GM21526 (cell line): ENCODE measurements at regions not wholly inside any gene's neighbourhood (a gene's known extent, or its start where the extent isn't known, plus 50 kb on each side); places are given as distances from the start of the nearest gene placed in this dataset.

ENCODE experiments used
- ATAC-seq: cut with Tn5 transposase; IDR thresholded peaks from one replicate; pipeline ENCODE4 v1.9.1; 2021; ENCODE audit warnings: moderate library complexity; ENCODE audit not compliant: unreplicated experiment, low FRiP score

- no peak for ATAC-seq
Observed at GRCh38 chr20:48198929-48199451, 413.7 kb upstream of the SULF2 start.

GRCh38 chr20:48197066-48197465 is 411.8 kb upstream of the SULF2 start:
- ATAC-seq, result no peak

GRCh38 chr20:48196486-48196885 is 411.2 kb upstream of the SULF2 start:
- no peak for ATAC-seq

- no peak for ATAC-seq
Observed at GRCh38 chr20:48196001-48196400, 410.7 kb upstream of the SULF2 start.

DNA sequence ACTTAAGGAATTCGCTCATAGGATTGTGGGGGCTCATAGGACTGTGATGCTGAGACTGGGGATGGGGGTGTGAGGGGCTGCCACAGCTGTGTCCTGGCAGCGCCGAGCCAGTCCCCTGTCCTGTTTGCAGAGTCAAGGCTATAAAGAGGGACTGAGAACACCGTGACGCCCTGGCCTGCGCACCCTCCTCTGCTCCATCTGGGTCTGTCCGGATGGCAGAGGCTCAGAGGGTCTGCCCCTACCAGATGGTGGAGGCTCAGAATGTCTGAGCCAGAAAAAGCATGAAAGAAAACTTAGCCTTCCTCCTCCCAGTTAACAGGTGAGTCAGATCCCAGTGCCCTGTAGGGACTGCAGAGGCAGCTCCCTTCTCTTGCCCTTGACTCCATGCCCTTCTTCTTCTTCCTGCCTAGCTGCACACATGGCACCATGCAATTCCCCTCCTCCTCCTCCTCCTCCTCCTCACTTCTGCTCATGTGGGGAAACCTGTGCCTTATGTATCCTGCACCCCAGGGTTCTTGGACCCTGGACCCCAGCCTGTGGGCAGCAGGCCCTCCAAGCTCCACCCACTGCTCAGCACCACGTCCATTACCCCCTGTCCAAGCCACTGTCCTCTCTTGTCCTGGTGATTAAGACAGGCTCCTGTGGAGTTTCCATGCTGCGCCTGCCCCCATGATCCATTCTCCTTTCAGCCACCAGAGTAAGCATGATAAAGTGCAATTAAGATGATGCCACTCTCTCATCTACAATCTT is 410.0 kb upstream of the SULF2 start:
- no peak for ATAC-seq

DNA sequence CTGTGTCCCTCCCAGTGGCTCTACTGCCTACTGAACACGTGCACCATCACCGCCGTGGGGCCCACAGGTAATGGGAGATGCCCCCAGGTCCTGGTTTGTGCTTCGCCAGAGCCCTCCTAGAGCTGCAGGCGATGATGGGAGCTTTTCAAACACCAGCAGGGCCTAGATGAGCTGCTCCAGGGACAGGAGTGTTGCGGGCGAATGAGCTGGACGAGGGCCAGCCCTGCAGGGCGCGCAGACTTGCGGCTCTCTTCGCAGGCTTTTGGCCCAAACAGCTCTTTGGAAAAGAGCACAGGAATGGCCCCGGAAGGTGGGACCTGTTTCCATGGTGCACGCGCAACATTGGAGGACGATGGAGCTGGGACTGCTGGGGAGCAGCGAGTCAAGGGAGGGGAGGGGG is 409.3 kb upstream of the SULF2 start:
- ATAC-seq, result no peak

- ATAC-seq, result no peak
Observed at GRCh38 chr20:48193627-48194425, 408.5 kb upstream of the SULF2 start.

DNA sequence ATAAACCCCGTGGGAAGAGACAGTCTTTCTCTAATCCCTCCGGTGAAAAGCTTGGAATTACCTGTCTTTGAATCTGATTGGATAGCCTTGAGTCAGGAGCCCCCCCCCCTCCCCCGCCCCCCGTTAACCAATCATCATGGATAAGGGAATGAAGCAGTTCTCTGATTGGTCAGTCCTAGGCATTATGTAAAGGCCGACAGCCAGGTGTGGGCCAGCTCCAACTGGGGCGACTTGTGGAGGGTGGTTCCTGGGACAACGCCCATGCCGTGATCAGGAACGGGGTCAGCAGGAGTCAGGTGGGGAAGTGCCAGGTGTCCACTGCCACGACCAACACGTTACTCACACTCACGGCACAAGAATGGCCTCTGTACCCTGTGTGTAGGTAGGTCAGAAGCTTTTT is 406.8 kb upstream of the SULF2 start:
- ATAC-seq, result no peak

DNA sequence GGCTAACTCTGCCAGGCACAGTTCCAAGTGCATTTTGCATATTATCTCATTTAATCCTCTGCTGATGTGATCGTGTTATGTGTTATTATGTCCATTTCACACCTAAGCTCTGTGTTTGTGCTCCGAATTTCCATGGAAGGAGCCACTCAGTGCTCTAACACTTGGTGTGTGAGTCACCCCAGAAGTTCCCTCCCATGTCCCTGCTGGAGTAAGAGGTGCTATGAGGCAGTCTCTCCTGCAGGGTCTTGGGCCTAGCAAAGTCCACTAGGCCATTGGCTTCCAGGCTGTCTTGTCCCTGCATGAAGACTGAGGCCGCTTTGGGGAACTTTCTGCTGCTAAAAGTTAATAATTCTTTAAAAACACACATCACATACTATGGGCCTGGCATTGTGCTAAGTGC is 405.9 kb upstream of the SULF2 start:
- no peak for ATAC-seq

- no peak for ATAC-seq
Observed at GRCh38 chr20:48190757-48191156, 405.5 kb upstream of the SULF2 start.

GRCh38 chr20:48189181-48189580 is 403.9 kb upstream of the SULF2 start:
- ATAC-seq, result no peak

GRCh38 chr20:48187851-48188250 is 402.6 kb upstream of the SULF2 start:
- ATAC-seq, result no peak

DNA sequence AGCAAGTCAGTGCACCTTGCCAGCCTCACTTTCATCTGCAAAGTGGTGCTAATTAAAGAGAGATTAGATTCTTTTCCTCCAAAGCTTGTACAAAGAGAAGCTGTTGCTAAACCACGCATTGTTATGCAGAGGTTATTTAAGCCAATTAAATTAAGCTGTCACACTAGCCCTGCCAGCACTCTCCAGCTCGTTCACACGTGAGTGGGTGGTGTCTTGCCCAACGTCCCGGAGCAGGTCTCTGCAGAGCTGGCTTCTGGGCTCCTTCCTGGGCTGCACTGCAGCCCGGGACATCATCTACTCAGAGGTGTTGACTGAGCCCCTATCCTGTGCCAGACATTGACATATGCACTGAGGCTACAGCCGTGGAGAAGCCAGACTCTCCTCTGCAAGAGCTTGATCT is 401.6 kb upstream of the SULF2 start:
- ATAC-seq, result no peak

DNA sequence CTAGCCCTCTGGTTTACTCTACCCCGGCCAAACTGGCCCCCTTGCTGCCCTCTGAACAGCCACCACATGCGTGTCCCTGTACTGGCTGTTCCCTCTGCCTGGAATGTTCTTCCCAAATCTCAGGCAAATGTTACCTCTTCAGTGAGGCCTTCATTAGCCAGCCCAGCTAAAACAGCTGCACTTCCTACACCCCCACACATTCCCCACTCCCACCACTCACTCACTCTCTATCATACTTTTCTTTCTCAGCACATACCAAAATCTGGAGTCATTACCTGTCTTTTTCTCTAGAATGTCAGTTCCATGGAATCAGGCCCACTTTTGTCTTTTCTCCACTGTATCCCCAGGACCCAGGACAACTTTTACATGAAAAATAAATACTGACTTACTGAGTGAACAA is 401.2 kb upstream of the SULF2 start:
- no peak for ATAC-seq

DNA sequence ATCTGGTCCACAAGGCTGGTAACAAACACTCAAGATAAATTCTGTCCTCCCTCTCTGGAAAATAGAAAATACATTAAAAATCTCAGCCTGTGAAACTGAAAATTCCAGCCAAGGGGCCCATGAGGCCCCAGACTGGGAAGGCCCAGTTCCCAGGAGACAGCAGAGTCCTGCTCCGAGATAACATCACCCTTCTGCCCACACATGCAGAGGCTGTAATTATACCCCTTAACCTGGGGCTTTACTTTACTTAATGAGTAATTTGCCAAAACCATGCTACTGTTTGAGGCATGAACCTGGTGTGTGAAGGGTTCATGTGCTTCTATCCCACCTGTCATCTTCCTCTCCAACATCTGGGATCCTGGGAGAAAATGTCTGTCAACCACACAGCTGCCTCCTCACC is 398.9 kb upstream of the SULF2 start:
- ATAC-seq, result no peak

DNA sequence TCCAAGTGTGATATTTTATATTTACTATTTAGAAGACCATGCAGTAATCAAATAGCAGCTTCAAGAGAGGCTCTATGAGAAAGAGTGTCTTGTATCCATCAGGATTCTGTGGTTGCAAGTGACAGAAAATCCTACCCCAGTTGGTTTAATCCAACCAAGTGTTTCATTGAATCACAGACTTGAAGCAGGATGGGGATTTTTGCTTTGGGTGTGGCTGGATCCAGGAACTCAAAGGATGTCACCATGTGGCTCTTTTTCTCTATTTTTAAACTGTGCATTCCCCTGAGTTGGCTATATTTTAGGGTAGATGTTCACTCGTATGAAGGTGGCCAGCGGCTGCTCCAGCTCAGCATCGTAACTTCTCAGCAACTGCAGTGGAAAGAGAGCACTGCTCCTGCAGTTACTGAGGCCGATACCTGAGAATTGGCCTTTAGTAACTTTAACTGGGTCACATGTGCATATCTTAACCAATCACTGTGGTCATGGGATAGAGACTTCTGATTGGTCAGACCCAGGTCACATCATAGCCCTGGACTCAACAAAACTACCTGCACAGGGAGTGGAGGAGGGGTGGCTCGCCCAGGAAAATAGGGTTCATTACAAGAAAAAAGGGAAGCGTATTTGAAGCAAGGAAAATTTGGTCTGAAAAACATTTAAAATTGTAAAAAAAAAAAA is 396.1 kb upstream of the SULF2 start:
- no peak for ATAC-seq

GRCh38 chr20:48180618-48181017 is 395.3 kb upstream of the SULF2 start:
- no peak for ATAC-seq

DNA sequence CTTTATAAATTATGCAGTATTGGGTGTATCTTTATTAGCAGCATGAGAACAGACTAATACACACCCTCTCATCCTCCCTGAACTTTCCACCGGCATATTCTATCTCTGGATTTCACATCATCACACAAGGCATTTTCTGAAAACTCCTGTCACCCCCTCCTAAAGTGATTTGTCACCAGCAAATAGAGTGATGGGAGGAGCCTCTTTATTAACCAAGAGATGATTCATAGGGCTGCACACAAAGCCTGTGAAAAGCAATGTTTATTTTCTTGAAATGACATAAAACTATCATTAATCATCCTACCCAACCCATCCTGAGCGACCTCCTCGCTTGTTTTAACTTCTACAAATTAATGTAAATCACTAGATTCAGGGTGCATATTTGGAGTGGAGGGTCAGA is 394.7 kb upstream of the SULF2 start:
- no peak for ATAC-seq

- no peak for ATAC-seq
Observed at GRCh38 chr20:48178633-48179032, 393.4 kb upstream of the SULF2 start.

- ATAC-seq, result no peak
Observed at GRCh38 chr20:48177058-48177457, 391.8 kb upstream of the SULF2 start.

DNA sequence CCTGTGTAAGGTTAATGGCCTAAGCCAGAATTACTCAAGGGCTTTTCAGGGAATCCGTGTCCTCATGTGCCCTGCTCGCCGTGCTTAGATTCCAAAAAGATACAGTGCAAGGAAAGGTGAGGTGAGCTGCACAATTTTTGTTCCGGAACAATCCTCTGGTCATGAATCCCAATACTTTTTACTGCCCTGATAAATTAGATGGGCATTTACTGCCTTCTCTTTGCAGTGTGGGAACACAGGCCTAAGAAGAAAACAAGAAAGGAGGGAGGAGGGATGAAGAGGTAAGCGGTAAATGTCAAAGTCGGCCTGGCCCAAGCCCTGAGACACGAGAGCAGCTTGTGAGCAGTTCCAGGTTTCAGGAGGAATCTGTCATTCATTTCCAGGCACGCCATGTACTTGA is 390.9 kb upstream of the SULF2 start:
- no peak for ATAC-seq
